GM21390 (cell line): ENCODE measurements at regions not wholly inside any gene's neighbourhood (a gene's known extent, or its start where the extent isn't known, plus 50 kb on each side); places are given as distances from the start of the nearest gene placed in this dataset.
"Not testable (repeated sequence)": the region's sequence is repeated elsewhere in the genome, so short reads cannot be mapped to it uniquely, and the experiment has no call there.

Experiments
- ATAC-seq: cut with Tn5 transposase; IDR thresholded peaks from one replicate; pipeline ENCODE4 v1.9.1; 2021; ENCODE audit not compliant: unreplicated experiment

DNA sequence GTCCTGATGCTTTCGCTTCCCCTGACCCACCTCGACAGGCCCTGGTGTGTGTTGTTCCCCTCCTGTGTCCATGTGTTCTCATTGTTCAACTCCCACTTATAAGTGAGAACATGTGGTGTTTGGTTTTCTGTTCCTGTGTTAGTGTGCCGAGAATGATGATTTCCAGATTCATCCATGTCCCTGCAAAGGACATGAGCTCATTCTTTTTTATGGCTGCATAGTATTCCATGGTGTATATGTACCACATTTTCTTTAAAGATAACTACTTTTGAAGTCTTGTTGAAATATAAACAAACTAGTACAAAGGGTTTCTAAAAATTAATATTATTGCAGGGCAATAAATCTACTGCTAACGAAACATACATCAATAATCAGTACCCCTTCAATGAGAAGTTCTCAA is 266.6 kb downstream of the IRS1 start:
- not testable (repeated sequence) for ATAC-seq

- no peak for ATAC-seq
These were observed 268.4 kb downstream of the IRS1 start for GRCh38 chr2:226531061-226531810.

DNA sequence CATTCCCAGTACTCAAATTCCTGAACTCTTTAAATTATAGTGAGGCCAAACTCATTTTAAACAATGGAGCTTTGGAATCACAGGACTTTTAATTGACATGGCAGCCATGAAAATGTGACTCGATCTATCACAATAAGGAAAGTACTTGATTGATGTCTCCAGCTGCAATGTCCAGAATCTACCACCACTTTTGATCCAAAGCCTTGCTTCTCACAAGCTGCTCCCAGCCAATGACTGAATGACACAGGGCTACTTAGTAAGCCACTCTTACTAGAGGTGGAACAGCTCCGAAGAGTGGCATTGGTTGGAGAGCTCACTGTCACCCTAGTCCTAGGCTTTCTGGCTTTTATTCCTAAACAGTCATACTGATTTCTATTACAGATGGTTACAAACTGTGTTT is 270.1 kb downstream of the IRS1 start:
- ATAC-seq: no peak

GRCh38 chr2:226526716-226527115 is 272.9 kb downstream of the IRS1 start:
- no peak for ATAC-seq

DNA sequence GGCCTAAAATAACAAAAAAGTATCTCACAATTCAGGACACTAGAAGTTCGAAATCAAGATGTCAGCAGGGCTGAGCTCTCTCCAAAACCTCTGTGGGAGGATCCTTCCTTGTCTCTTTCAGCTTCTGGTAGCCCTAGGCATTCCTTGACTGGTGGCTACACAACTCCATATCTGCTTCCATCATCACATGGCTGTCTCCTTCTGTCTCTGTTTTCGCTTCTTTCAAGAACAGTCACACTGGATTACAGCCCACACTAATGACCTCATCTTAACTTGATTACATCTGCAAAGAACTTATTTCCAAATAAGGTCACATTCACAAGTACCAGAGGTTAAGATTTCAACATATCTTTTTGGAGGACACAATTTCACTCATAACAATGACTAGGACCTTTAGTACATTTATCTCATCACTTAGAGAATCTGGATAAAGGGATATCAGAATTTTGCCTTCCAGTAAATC is 275.2 kb downstream of the IRS1 start:
- no peak for ATAC-seq

- ATAC-seq: no peak
These were observed 278.9 kb downstream of the IRS1 start for GRCh38 chr2:226520723-226521122.

DNA sequence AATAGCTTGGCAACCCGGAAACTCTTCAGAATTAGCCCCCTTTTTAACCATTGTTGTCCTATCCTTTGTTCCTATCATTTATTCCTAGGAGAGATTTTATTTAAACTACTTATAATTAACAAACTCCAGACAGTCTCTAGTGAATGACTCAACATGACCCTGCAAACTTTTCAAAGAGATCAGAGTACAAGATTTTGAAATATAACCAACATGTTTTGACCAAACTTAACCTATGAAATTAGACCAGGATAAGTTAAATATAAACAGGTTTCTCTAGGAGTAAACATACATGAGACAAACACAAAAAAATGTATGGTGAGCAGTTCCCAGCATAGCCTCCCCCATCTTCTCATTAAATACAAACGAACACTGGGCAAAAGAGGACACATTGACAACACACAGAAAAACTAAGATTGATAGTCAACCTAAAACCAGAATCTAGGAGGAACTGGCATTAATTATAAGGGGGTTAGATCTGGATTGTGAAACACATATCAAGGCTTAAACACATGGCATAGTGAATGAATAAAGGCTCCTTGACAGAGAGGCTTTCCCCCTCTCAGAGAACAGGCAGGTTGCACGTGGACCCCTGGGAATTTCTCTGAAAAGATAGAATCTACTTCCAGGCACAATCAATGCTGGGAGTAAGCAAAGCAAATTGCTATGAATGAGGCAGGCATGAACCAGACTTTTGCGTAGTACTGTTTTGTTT is 284.1 kb downstream of the IRS1 start:
- ATAC-seq: no peak

DNA sequence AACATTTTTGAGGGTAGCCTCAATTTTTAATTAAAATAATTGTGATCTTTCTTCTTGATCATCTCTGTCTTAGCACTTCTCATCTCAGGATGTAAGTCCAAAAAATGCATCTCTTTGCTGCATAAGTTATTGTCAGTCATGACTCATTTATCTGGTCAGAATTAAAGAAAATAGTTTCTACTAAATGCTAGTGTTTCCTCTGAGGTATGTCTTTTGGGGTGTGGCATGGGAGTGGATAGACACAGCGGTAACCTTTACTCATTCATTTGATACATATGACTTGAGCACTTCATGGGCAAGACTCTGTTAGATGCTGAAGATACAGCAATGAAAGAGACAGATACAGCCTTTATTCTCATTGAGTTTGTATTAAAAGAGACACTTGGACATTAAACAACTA is 284.7 kb downstream of the IRS1 start:
- ATAC-seq: no peak

DNA sequence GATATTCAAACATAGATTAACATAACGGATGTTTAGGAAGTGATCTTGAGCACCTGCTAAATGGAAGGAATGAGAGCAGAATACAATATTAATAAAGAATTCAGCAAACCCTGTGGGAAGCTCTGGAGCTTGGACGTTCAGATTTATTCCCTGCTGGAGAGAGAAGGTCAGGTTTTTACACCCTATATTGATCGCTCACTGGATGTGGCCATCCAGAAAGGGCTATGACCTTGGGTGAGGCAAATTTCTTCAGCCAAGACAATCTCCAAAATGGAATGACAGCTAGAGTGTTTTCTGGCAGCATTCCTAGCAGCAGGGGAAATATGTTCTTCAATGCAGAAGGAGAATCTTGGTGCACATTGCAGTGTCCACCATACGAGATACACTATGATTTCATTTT is 288.3 kb downstream of the IRS1 start:
- ATAC-seq: no peak

GRCh38 chr2:226508683-226509082 is 290.9 kb downstream of the IRS1 start:
- no peak for ATAC-seq

- no peak for ATAC-seq
These were observed 291.6 kb downstream of the IRS1 start for GRCh38 chr2:226508005-226508404.

GRCh38 chr2:226497146-226497909 is 302.3 kb downstream of the IRS1 start:
- ATAC-seq: no peak

- ATAC-seq: no peak
These were observed 303.4 kb downstream of the IRS1 start for GRCh38 chr2:226496273-226496550.

DNA sequence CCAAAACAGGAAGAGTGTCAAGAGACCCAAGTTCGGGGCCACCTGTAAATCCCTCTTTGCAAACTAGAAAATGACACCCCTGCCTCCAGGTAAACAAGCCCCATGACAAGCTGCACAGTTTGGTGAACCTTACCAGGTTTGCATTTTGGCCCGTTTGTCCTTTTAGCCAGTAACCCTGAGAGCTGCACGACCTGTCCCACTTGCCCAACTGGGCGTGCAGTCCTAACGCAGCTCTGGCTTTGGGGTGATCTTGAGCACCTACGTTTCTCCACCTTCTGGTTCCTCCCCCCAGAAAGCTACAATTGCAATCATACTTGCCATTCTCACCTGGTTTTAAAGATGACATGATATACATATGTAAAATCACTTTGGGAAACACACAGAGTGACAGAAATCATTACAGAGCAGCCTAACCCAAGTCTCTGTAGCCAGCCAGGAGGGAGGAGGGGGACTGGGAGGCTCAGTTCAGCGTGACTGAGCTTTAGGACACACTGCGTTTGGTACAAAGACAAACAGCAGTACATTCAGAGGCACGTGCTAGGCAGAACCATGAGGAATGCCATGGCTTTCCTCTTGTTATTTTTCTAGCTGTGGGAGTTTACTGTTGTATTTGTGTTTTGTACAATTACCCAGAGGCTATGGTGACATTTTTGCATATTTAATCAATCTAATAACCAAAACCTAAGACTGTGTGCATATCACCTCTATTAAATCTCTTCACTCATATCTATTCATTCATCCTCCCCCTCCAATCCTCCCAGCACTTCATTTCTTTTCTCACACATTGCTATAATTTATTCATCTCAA is 304.0 kb downstream of the IRS1 start:
- no peak for ATAC-seq

- ATAC-seq: no peak
These were observed 308.5 kb downstream of the IRS1 start for GRCh38 chr2:226491112-226491511.

DNA sequence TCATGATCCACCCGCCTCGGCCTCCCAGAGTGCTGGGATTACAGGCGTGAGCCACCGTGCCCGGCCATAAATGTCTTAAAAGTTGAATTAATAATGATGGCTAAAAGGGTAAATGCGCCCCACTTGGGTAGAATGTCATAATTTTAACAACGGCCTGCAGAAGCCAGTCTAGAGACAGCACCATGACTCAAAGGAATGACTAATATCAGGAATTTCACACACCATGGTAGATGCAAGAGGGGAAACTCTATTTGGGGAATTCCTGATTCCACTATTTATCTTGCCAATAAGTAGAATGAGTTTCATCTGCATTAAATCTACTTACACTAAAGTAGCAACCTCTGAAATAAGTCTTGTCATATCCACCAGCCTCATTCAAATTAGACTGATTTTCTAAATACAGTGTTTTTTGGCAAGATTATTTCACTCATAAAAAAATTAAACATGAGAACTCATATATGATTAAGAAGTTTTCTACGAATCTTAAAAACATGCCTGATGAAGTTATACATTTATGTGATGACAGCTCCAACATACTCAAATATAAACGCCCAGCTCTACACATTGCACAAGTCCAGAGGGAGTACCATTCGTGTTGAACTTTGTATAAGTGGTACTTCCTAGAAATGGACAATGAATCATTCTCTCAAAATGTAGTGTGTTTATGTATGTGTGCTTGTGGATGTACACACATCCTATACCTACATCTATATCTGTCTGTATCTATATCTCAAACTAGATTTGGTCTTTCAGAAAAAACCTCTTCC is 309.7 kb downstream of the IRS1 start:
- ATAC-seq: no peak

- no peak for ATAC-seq
These were observed 311.6 kb downstream of the IRS1 start for GRCh38 chr2:226488034-226488433.

GRCh38 chr2:226487573-226487972 is 312.0 kb downstream of the IRS1 start:
- ATAC-seq: no peak

DNA sequence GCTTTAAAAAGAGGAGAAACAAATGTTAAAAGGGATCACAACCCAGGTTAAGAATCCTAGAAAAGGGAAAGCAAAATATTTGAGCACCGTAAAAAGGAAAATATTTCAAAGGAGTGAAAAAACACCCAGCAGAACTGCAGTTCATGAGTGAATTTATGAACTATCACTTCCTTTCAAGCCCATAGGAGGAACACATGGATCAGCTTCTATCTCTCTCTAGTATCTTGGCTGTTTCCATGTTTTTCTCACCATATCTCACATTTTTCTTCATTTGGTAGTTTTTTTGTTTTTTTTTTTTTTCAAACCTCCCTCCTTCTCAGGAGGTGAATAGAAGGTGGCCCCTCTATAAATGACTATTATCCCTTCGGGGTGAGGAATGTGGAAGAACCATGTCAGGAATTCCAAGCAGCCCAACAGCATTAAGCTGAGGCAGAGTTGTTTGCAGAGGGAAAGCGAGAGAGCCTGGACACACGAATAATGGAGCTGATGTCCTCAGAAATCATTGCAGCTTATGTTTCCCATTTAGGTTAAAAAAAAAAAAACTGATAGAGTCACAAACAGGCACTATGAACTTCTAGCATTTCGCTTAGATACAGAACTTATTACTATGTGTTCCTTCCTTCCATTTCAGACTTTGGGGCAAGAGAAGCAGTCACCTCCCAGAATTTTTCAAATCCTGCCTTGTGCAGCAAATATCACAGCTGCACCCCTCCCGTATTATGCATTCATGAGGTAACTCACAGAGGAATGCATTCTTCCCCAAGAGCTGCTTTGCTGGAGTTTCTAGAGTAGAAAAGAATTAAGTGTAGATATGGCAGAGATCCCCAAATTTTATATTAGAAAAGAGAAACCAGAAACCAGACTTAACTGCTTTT is 315.6 kb downstream of the IRS1 start:
- no peak for ATAC-seq
